Parathyroid adenoma (tissue), 2 donors: ENCODE measurements at regions not wholly inside any gene's neighbourhood (a gene's known extent, or its start where the extent isn't known, plus 50 kb on each side); places are given as distances from the start of the nearest gene placed in this dataset.

Source experiments
- H2AFZ ChIP-seq: fragments of 300-600 bp; sonication (generic); one replicate; pipeline ENCODE4 v1.7.0; 2017; ENCODE audit warnings: antibody characterized with exemption, mild to moderate bottlenecking
- H3K27ac ChIP-seq: fragments of 300-600 bp; sonication (generic); one replicate; pipeline ENCODE4 v1.7.0; 2017
- H3K27me3 ChIP-seq: fragments of 300-600 bp; sonication (generic); one replicate; pipeline ENCODE4 v1.7.0; 2017; ENCODE audit warnings: low read length; ENCODE audit not compliant: control insufficient read depth, insufficient read depth
- H3K36me3 ChIP-seq: fragments of 300-600 bp; sonication (generic); one replicate; pipeline ENCODE4 v1.7.0; 2017; ENCODE audit warnings: low read length; ENCODE audit not compliant: control insufficient read depth, insufficient read depth
- H3K4me1 ChIP-seq: fragments of 300-600 bp; sonication (generic); one replicate; pipeline ENCODE4 v1.7.0; 2017; ENCODE audit warnings: control low read depth
- H3K4me2 ChIP-seq: fragments of 300-600 bp; sonication (generic); one replicate; pipeline ENCODE4 v1.7.0; 2017; ENCODE audit warnings: low read length
- H3K4me3 ChIP-seq: fragments of 300-600 bp; sonication (generic); one replicate; pipeline ENCODE4 v1.7.0; 2017; ENCODE audit warnings: low read depth, low read length
- H3K79me2 ChIP-seq: fragments of 300-600 bp; sonication (generic); one replicate; pipeline ENCODE4 v1.7.0; 2017; ENCODE audit warnings: control low read depth
- H3K9ac ChIP-seq: fragments of 300-600 bp; sonication (generic); one replicate; pipeline ENCODE4 v1.7.0; 2017; ENCODE audit warnings: mild to moderate bottlenecking
- H3K9me3 ChIP-seq: fragments of 300-600 bp; sonication (generic); one replicate; pipeline ENCODE4 v1.7.0; 2017; ENCODE audit warnings: low read length; ENCODE audit not compliant: control insufficient read depth
- CTCF ChIP-seq: fragments of 300-600 bp; sonication (generic); IDR thresholded peaks from one replicate; pipeline ENCODE4 v1.7.0; 2017; ENCODE audit warnings: antibody characterized with exemption, mild to moderate bottlenecking
- donor health status: primary hyperparathyroidism.

GRCh38 chr3:59290358-59290757 is 240.5 kb upstream of the CFAP20DC start:
- Histone ChIP-seq H3K36me3 (no peaks in the 10 kb centered on the region), H3K4me3 (no peak overlapping the region), H2AFZ (no peak overlapping the region), H3K9ac (no peak overlapping the region), H3K4me2 (no peak overlapping the region), H3K4me1 (no peaks in the 10 kb centered on the region), H3K27ac (no peak overlapping the region), H3K79me2 (no peaks in the 10 kb centered on the region), H3K27me3 (no peaks in the 10 kb centered on the region), H3K9me3 (no peaks in the 10 kb centered on the region)
- no peak for TF ChIP-seq CTCF

GRCh38 chr3:59289831-59290230 is 240.0 kb upstream of the CFAP20DC start:
- H3K9ac ChIP-seq: no peak overlapping the region
- no peak overlapping the region for H2AFZ ChIP-seq
- no peak for TF ChIP-seq CTCF
- H3K27ac ChIP-seq: no peak overlapping the region
- no peaks in the 10 kb centered on the region for H3K4me1 ChIP-seq
- no peak overlapping the region for H3K4me2 ChIP-seq
- H3K9me3 ChIP-seq: no peaks in the 10 kb centered on the region
- H3K79me2 ChIP-seq: no peaks in the 10 kb centered on the region
- H3K36me3 ChIP-seq: no peaks in the 10 kb centered on the region
- no peaks in the 10 kb centered on the region for H3K27me3 ChIP-seq
- no peak overlapping the region for H3K4me3 ChIP-seq

GRCh38 chr3:59288951-59289350 is 239.1 kb upstream of the CFAP20DC start:
- Histone ChIP-seq H3K27me3 (no peaks in the 10 kb centered on the region), H3K27ac (no peak overlapping the region), H3K36me3 (no peaks in the 10 kb centered on the region), H3K9ac (no peak overlapping the region), H3K79me2 (no peaks in the 10 kb centered on the region), H2AFZ (no peak overlapping the region), H3K4me1 (no peaks in the 10 kb centered on the region), H3K4me3 (no peak overlapping the region), H3K9me3 (no peaks in the 10 kb centered on the region), H3K4me2 (no peak overlapping the region)
- TF ChIP-seq CTCF: no peak

- TF ChIP-seq CTCF: no peak
- H3K4me3 ChIP-seq: no peak overlapping the region
- no peak overlapping the region for H3K27ac ChIP-seq
Measured at GRCh38 chr3:59286791-59287531, 237.1 kb upstream of the CFAP20DC start.

GRCh38 chr3:59285560-59285959 is 235.7 kb upstream of the CFAP20DC start:
- no peaks in the 10 kb centered on the region for H3K36me3 ChIP-seq
- TF ChIP-seq CTCF: no peak

More at GRCh38 chr3:59286791-59287531, 237.1 kb upstream of the CFAP20DC start:
- Histone ChIP-seq H3K36me3 (no peaks in the 10 kb centered on the region), H3K9me3 (no peaks in the 10 kb centered on the region), H3K79me2 (no peaks in the 10 kb centered on the region), H3K4me1 (no peaks in the 10 kb centered on the region), H3K27me3 (no peaks in the 10 kb centered on the region), H2AFZ (no peak overlapping the region), H3K9ac (no peak overlapping the region), H3K4me2 (no peak overlapping the region)

More at GRCh38 chr3:59285560-59285959, 235.7 kb upstream of the CFAP20DC start:
- H3K4me2 ChIP-seq: no peak overlapping the region
- no peaks in the 10 kb centered on the region for H3K4me1 ChIP-seq
- no peak overlapping the region for H2AFZ ChIP-seq
- H3K27me3 ChIP-seq: no peaks in the 10 kb centered on the region
- no peak overlapping the region for H3K4me3 ChIP-seq
- H3K27ac ChIP-seq: no peak overlapping the region
- no peak overlapping the region for H3K9ac ChIP-seq
- no peaks in the 10 kb centered on the region for H3K9me3 ChIP-seq
- no peaks in the 10 kb centered on the region for H3K79me2 ChIP-seq
